H1 (cell line): ENCODE measurements at regions not wholly inside any gene's neighbourhood (a gene's known extent, or its start where the extent isn't known, plus 50 kb on each side); places are given as distances from the start of the nearest gene placed in this dataset.

ENCODE experiments used
- CTCF ChIA-PET: fragments of 300-600 bp; sonication (Branson Sonifier 250); formaldehyde crosslinking; loops from one replicate; lab custom pipeline; 2021; ENCODE audit not compliant: partially characterized antibody; lab: Charles Lee
- POLR2A ChIA-PET: fragments of 300-600 bp; sonication (Branson Sonifier 250); formaldehyde crosslinking; loops from one replicate; lab custom pipeline; 2021; ENCODE audit warnings: inconsistent platforms; ENCODE audit not compliant: partially characterized antibody; lab: Charles Lee
- DNase-seq, 2 experiments: peaks; one replicate each; pipeline versions ENCODE4 v3.0.0 to v3.0.0-alpha.2; 2010 to 2022; ENCODE audit warnings: low spot score in 2 of 2, low read depth in 1 of 2, mixed read lengths in 1 of 2
- FAIRE-seq: peaks from 2 replicates; lab custom pipeline; 2011; peaks lifted over from hg19 to GRCh38; lab: Jason Lieb, UNC
- H2AFZ ChIP-seq: 2 replicates; pipeline ENCODE4 v1.8.1; 2012; ENCODE audit warnings: low read length, inconsistent platforms
- H2AK5ac ChIP-seq: 2 replicates; pipeline ENCODE4 v1.6.1; 2013; ENCODE audit warnings: low read depth, low read length
- H2BK120ac ChIP-seq: replicated peaks from 2 replicates; pipeline ENCODE3; 2013; ENCODE audit warnings: low read depth, low read length, inconsistent platforms
- H2BK12ac ChIP-seq: 2 replicates; pipeline ENCODE4 v1.6.1; 2013; ENCODE audit warnings: low read depth, low read length
- H2BK15ac ChIP-seq: 2 replicates; pipeline ENCODE4 v1.6.1; 2013; ENCODE audit warnings: low read length
- H2BK20ac ChIP-seq: 2 replicates; pipeline ENCODE4 v1.6.1; 2013; ENCODE audit warnings: low read length
- H2BK5ac ChIP-seq: 2 replicates; pipeline ENCODE4 v1.6.1; 2013; ENCODE audit warnings: low read depth, low read length
- H3K14ac ChIP-seq: 2 replicates; pipeline ENCODE4 v1.6.1; 2013; ENCODE audit warnings: inconsistent platforms; ENCODE audit not compliant: insufficient read length
- H3K18ac ChIP-seq: 2 replicates; pipeline ENCODE4 v1.6.1; 2013; ENCODE audit warnings: low read length; ENCODE audit errors: extremely low read depth
- H3K23ac ChIP-seq: 2 replicates; pipeline ENCODE4 v1.6.1; 2013; ENCODE audit warnings: inconsistent platforms; ENCODE audit not compliant: insufficient read length
- H3K23me2 ChIP-seq: 2 replicates; pipeline ENCODE4 v1.6.1; 2013; ENCODE audit warnings: low read depth, low read length
- H3K27ac ChIP-seq: 2 replicates; pipeline ENCODE4 v1.6.1; 2011; ENCODE audit warnings: low read depth, low read length, inconsistent platforms
- H3K27me3 ChIP-seq, 4 experiments: replicated peaks in 1 of 4; 1 replicate in 1 of 4; 2 replicates in 3 of 4; pipeline versions ENCODE4 v1.6.1 to v1.8.1; 2011 to 2013; ENCODE audit warnings: low read length in 3 of 4, mild to moderate bottlenecking in 3 of 4, inconsistent platforms in 2 of 4, mixed read lengths in 2 of 4, moderate library complexity in 1 of 4; ENCODE audit not compliant: control insufficient read depth in 3 of 4, insufficient read depth in 3 of 4; ENCODE audit errors: extremely low read depth in 1 of 4
- H3K36me3 ChIP-seq, 4 experiments: 2 replicates each; pipeline versions ENCODE4 v1.6.1 to v1.8.1; 2011 to 2013; ENCODE audit warnings: mild to moderate bottlenecking in 4 of 4, low read length in 3 of 4, moderate library complexity in 2 of 4, control low read depth in 1 of 4, inconsistent platforms in 1 of 4; ENCODE audit not compliant: insufficient read depth in 4 of 4, control insufficient read depth in 2 of 4
- H3K4ac ChIP-seq: replicated peaks from 2 replicates; pipeline ENCODE3; 2013; ENCODE audit warnings: low read length, low read depth, mixed read lengths, inconsistent platforms; ENCODE audit not compliant: insufficient read length
- H3K4me1 ChIP-seq, 4 experiments: replicated peaks in 1 of 4; 1 replicate in 1 of 4; 2 replicates in 3 of 4; pipeline versions ENCODE4 v1.6.1 to v1.8.1; 2011 to 2013; ENCODE audit warnings: low read length in 3 of 4, inconsistent platforms in 2 of 4, mixed read lengths in 1 of 4; ENCODE audit not compliant: insufficient read depth in 4 of 4, control insufficient read depth in 3 of 4
- H3K4me2 ChIP-seq, 2 experiments: 2 replicates each; pipeline versions ENCODE4 v1.6.1 to v1.8.1; 2011 to 2013; ENCODE audit warnings: low read depth in 2 of 2, low read length in 2 of 2, control low read depth in 1 of 2, inconsistent platforms in 1 of 2, mild to moderate bottlenecking in 1 of 2; ENCODE audit not compliant: insufficient read depth in 1 of 2
- H3K4me3 ChIP-seq, 4 experiments: fragments of 200-600, 300-600 bp in 1 of 4; sonication (generic), shearing (Covaris generic), sonication (Bioruptor Twin) in 1 of 4; 2 replicates each; pipeline versions ENCODE4 v1.5.1 to v1.8.1; 2011 to 2016; ENCODE audit warnings: low read length in 4 of 4, low read depth in 3 of 4, control low read depth in 2 of 4, inconsistent platforms in 2 of 4, mild to moderate bottlenecking in 2 of 4, mixed read lengths in 1 of 4, moderate library complexity in 1 of 4; ENCODE audit not compliant: insufficient read depth in 2 of 4; ENCODE audit errors: extremely low read depth in 1 of 4
- H3K56ac ChIP-seq: replicated peaks from 2 replicates; pipeline ENCODE3; 2013; ENCODE audit warnings: low read depth, mild to moderate bottlenecking, mixed read lengths, low read length, inconsistent platforms; ENCODE audit not compliant: insufficient read length
- H3K79me1 ChIP-seq: 2 replicates; pipeline ENCODE4 v1.6.1; 2013; ENCODE audit warnings: low read depth, low read length, control low read depth
- H3K79me2 ChIP-seq, 2 experiments: 2 replicates each; pipeline versions ENCODE4 v1.6.1 to v1.8.1; 2012 to 2013; ENCODE audit warnings: low read length in 2 of 2, mild to moderate bottlenecking in 2 of 2, inconsistent platforms in 1 of 2; ENCODE audit not compliant: insufficient read depth in 2 of 2, control insufficient read depth in 1 of 2
- H3K9ac ChIP-seq, 4 experiments: replicated peaks in 1 of 4; 1 replicate in 1 of 4; 2 replicates in 3 of 4; pipeline versions ENCODE4 v1.6.1 to v1.8.1; 2011 to 2013; ENCODE audit warnings: low read depth in 3 of 4, low read length in 3 of 4, control low read depth in 2 of 4, mild to moderate bottlenecking in 2 of 4, moderate library complexity in 2 of 4, inconsistent platforms in 1 of 4; ENCODE audit errors: extremely low read depth in 1 of 4
- H3K9me3 ChIP-seq, 2 experiments: 2 replicates each; pipeline versions ENCODE4 v1.6.1 to v1.8.1; 2012 to 2013; ENCODE audit warnings: mild to moderate bottlenecking in 2 of 2, moderate library complexity in 2 of 2, control low read depth in 1 of 2, inconsistent platforms in 1 of 2, low read depth in 1 of 2, low read length in 1 of 2, mixed read lengths in 1 of 2; ENCODE audit not compliant: insufficient read depth in 2 of 2
- H4K20me1 ChIP-seq, 2 experiments: replicated peaks in 1 of 2; 2 replicates each; pipeline versions ENCODE3 to v1.8.1; 2011 to 2013; ENCODE audit warnings: inconsistent platforms in 2 of 2, low read length in 2 of 2, mild to moderate bottlenecking in 1 of 2; ENCODE audit not compliant: insufficient read depth in 2 of 2, control insufficient read depth in 1 of 2
- H4K5ac ChIP-seq: 2 replicates; pipeline ENCODE4 v1.6.1; 2013; ENCODE audit warnings: low read length, low read depth, mixed read lengths, inconsistent platforms; ENCODE audit not compliant: insufficient read length
- H4K8ac ChIP-seq: 2 replicates; pipeline ENCODE4 v1.8.0; 2013; ENCODE audit warnings: mild to moderate bottlenecking, moderate library complexity, low read length, inconsistent platforms; ENCODE audit not compliant: insufficient read depth; ENCODE audit errors: extremely low read depth
- H4K91ac ChIP-seq: replicated peaks from 2 replicates; pipeline ENCODE3; 2013; ENCODE audit warnings: low read length, mixed read lengths, inconsistent platforms; ENCODE audit not compliant: insufficient read length
- BACH1 ChIP-seq: IDR thresholded peaks from 2 replicates; pipeline ENCODE4 v1.6.1; 2012; ENCODE audit warnings: low read length, improper control_type of control experiment
- CTBP2 ChIP-seq: IDR thresholded peaks from 2 replicates; pipeline ENCODE4 v1.7.0; 2011; ENCODE audit warnings: borderline replicate concordance, mild to moderate bottlenecking, moderate library complexity, mixed read lengths, low read length; ENCODE audit not compliant: insufficient read depth, insufficient read length
- EGR1 ChIP-seq: IDR thresholded peaks from 2 replicates; pipeline ENCODE4 v1.6.1; 2011; ENCODE audit warnings: low read depth, low read length, borderline replicate concordance
- EZH2 ChIP-seq: fragments of 200-600 bp; sonication (generic); IDR thresholded peaks from 2 replicates; pipeline ENCODE4 v1.7.1; 2012; ENCODE audit warnings: low read depth, mild to moderate bottlenecking, moderate library complexity, low read length, inconsistent platforms; ENCODE audit not compliant: severe bottlenecking
- HDAC2 ChIP-seq, 2 experiments: fragments of 300-600 bp in 1 of 2; sonication (generic) in 1 of 2; IDR thresholded peaks; 2 replicates each; pipeline ENCODE4 v1.6.1; 2011 to 2012; ENCODE audit warnings: low read depth in 2 of 2, low read length in 2 of 2, mild to moderate bottlenecking in 2 of 2, moderate library complexity in 2 of 2, borderline replicate concordance in 1 of 2, inconsistent platforms in 1 of 2
- RBBP5 ChIP-seq: IDR thresholded peaks from 2 replicates; pipeline ENCODE4 v1.7.1; 2012; ENCODE audit warnings: low read depth, mild to moderate bottlenecking, inconsistent platforms, low read length, moderate library complexity, borderline replicate concordance
- WGBS, 2 experiments: shearing (Covaris generic) in 1 of 2; methylation state at CpG; one replicate each; pipeline versions ENCODE4 v1.1.6 to v1.1.7; 2013 to 2015; ENCODE audit warnings: low lambda C conversion rate in 2 of 2, mixed read lengths in 2 of 2, inconsistent platforms in 1 of 2, low coverage in 1 of 2, missing lambda C conversion rate in 1 of 2; ENCODE audit not compliant: insufficient replicate concordance in 2 of 2, insufficient coverage in 1 of 2, insufficient read length in 1 of 2; ENCODE audit errors: extremely low coverage in 1 of 2, missing lambda C conversion rate in 1 of 2; 5-methylcytosine and 5-hydroxymethylcytosine counted together

DNA sequence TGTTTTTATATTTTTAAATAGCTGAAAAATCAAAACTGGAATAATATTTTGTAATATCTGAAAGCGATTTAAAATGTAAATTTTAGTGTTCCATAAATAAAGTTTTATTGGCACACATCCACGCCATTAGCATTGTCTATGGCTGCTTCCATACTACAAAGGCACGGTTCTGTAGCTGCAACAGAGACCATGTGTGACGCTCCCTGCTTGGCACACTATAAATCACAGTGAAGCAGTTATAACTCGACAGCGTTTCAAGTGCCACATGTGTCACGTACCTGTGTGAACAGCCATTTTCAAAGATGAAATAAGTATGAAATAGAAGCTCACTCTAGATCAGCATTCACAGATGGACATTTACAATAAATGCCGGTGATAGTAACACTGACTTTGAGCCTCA is 810.1 kb upstream of the WWC1 start:
- Histone ChIP-seq H2BK12ac (no peak overlapping the region), H3K4me2 (no peak overlapping the region), H4K5ac (no peak overlapping the region), H4K8ac (no peak overlapping the region), H3K79me2 (no peaks in the 10 kb centered on the region), H2BK120ac (no peak overlapping the region), H3K4me3 (no peak overlapping the region), H3K36me3 (no peaks in the 10 kb centered on the region), H3K9me3 (no peaks in the 10 kb centered on the region), H2BK5ac (no peak overlapping the region), H3K27me3 (no peaks in the 10 kb centered on the region), H2AK5ac (no peak overlapping the region), H3K27ac (no peak overlapping the region), H3K4ac (no peak overlapping the region), H3K9ac (no peak overlapping the region), H3K23ac (no peak overlapping the region), H2AFZ (no peak overlapping the region), H3K79me1 (no peaks in the 10 kb centered on the region), H4K91ac (no peak overlapping the region), H2BK20ac (no peak overlapping the region), H3K18ac (no peak overlapping the region), H3K23me2 (no peaks in the 10 kb centered on the region), H4K20me1 (no peaks in the 10 kb centered on the region), H3K14ac (no peak overlapping the region), H3K4me1 (no peaks in the 10 kb centered on the region), H3K56ac (no peak overlapping the region), H2BK15ac (no peak overlapping the region)
- DNase-seq: no peak
- no peak for FAIRE-seq
- ChIA-PET POLR2A (no interaction called here), CTCF (interaction anchor here (1.2 to 1.4 kb wide), 2 partner anchors 23 to 219 kb away, joined by 3 read pairs; no protein-coding TSS in a partner anchor)
- 93% methylated on average over 8 of the region's 8 CpGs; no CpG with 5 or more reads in 1 of the 2 experiments for WGBS, 2 experiments
- TF ChIP-seq EGR1: no peak
- TF ChIP-seq HDAC2 (IDR thresholded peaks at IDR 0.05; ENCODE audit: borderline replicate concordance in 1 of 2, low read depth in 2 of 2, low read length in 2 of 2): no peak
- no peak for TF ChIP-seq CTBP2
- TF ChIP-seq RBBP5: no peak
- no peak for TF ChIP-seq EZH2
- no peak for TF ChIP-seq BACH1
